ENCODE measurements at regions not wholly inside any gene's neighbourhood (a gene's known extent, or its start where the extent isn't known, plus 50 kb on each side); places are given as distances from the start of the nearest gene placed in this dataset.

DNA sequence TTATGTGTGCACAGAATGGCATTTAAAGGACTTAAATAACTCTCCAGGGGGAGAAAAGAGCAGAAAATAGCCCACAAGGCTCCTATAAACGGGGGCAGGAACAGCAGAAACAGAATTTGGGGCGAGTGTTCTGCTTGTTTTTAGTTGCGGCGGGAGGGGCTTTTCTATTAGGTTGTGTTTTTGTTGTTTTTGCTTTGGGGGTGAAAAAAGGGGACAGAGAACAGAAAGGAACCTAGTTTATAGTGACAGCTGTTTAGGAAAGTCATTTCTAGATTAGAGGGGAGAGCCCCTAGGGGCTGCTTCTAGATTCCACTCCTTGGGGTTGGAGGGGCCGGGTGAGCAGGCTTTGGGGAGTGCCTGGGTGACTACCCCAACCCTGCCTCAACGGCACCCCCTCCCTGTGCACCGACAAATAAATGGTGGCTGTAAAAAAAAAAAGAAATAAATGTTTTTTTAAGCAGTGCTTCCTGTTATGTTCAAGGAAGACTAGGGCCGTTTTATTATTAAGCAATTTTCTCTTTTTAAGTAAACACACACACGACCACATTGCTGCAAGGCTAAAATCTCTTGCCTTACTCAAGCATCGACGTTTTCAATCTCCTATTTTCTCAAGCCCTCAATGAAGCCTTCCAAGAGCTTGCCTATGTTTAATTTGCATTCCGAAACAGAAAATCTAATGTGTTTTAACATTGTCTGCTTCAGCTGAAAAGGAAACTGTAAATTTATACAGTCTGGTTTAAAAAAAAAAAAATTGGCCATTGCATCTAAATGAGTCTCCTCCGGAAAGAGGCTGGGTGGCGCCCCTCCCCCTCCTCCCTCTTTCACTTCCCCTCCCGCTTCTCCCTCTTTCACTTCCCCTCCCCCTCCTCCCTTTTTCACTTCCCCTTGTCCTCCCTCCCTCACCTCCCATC is 123.3 kb upstream of the TBL1X start:
- CTCF ChIA-PET, result interaction anchor here (0.7 kb wide), 1 partner anchor 8 kb away, joined by 3 read pairs; no protein-coding TSS in a partner anchor
- no peaks in the 10 kb centered on the region for H3K27me3 Mint-ChIP-seq (ENCODE audit: unreplicated experiment)
- DNase-seq, result no peak
- TF ChIP-seq, protein P1, sequence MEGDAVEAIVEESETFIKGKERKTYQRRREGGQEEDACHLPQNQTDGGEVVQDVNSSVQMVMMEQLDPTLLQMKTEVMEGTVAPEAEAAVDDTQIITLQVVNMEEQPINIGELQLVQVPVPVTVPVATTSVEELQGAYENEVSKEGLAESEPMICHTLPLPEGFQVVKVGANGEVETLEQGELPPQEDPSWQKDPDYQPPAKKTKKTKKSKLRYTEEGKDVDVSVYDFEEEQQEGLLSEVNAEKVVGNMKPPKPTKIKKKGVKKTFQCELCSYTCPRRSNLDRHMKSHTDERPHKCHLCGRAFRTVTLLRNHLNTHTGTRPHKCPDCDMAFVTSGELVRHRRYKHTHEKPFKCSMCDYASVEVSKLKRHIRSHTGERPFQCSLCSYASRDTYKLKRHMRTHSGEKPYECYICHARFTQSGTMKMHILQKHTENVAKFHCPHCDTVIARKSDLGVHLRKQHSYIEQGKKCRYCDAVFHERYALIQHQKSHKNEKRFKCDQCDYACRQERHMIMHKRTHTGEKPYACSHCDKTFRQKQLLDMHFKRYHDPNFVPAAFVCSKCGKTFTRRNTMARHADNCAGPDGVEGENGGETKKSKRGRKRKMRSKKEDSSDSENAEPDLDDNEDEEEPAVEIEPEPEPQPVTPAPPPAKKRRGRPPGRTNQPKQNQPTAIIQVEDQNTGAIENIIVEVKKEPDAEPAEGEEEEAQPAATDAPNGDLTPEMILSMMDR (IDR thresholded peaks at IDR 0.05; ENCODE audit: unreplicated experiment), result no peak
- H3K4me1 Mint-ChIP-seq (ENCODE audit: low read depth, unreplicated experiment), result peaks cover 9% of the 10 kb centered on the region
- peaks cover 4% of the 10 kb centered on the region for H3K36me3 Mint-ChIP-seq (ENCODE audit: insufficient read depth, unreplicated experiment)
- peak overlapping the region; percentile 62 for H3K27ac Mint-ChIP-seq (ENCODE audit: unreplicated experiment)
- peak overlapping the region; percentile 39 for H3K4me3 Mint-ChIP-seq (ENCODE audit: low read depth, unreplicated experiment)
- BruUV-seq (replicated peaks), result no TSS peak
- intact Hi-C loops (cut with micrococcal nuclease; ENCODE audit: unreplicated experiment), result loop anchor here (2.0 kb wide), 1 partner anchor 371 kb away; no protein-coding TSS in a partner anchor
- H3K9me3 Mint-ChIP-seq (ENCODE audit: low read depth, unreplicated experiment), result no peaks in the 10 kb centered on the region

DNA sequence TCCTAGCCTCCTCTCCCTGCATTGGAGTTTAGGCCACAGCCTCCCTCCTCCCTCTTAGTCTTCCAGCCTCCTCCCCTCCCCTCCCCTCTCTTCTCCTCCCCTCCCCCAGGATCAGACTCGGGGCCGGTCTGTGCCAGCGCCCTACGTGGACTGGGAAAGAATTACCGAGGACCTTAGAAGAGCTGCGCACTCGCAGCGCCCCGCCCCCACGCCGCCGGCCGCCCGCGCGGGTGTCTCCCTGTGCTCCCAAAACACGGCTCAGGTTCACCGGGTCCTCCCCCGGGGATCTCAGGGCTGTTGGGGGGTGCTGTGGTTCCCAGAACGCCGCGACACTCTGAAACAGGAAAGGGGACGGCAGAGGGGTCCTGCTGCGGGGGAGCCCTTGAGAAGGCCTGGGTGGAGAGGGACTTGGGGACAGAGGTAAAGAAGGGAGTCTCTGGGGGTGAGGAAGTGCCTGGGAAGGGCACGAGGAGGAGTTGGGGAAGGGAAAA is 122.3 kb upstream of the TBL1X start:
- TF ChIP-seq, protein P1 (IDR thresholded peaks at IDR 0.05; ENCODE audit: unreplicated experiment), result no peak
- no peaks in the 10 kb centered on the region for H3K9me3 Mint-ChIP-seq (ENCODE audit: low read depth, unreplicated experiment)
- peak overlapping the region; percentile 51 for H3K4me3 Mint-ChIP-seq (ENCODE audit: low read depth, unreplicated experiment)
- no TSS peak for BruUV-seq (replicated peaks)
- CTCF ChIA-PET, result interaction anchor here (0.6 to 1.0 kb wide), 5 partner anchors 14 to 1452 kb away, joined by 3 to 6 read pairs (median 4); no protein-coding TSS in a partner anchor
- H3K27me3 Mint-ChIP-seq (ENCODE audit: unreplicated experiment), result no peaks in the 10 kb centered on the region
- H3K36me3 Mint-ChIP-seq (ENCODE audit: insufficient read depth, unreplicated experiment), result peaks cover 4% of the 10 kb centered on the region
- no peak overlapping the region for H3K27ac Mint-ChIP-seq (ENCODE audit: unreplicated experiment)
- intact Hi-C loops (cut with micrococcal nuclease; ENCODE audit: unreplicated experiment), result no loop called here
- peak; percentile 76 for DNase-seq
- H3K4me1 Mint-ChIP-seq (ENCODE audit: low read depth, unreplicated experiment), result peaks cover 9% of the 10 kb centered on the region

DNA sequence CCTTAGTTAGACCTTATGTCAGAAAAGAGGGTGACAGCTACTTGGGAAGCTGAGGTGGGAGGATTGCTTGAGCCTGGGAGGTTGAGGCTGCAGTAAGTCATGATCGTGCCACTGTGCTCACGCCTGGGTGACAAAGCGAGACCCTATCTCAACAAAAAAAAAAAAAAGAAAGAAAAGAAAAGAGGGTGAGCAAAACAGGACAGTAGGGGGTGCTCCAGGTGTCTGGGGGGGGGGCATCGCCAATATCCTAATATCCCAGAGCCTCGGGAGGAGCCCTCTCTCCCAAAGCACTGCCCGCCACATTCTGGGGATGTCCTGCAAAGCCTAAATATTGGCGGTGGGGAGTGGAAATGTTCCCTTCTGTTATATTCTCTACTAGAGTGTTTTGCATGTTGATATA is 120.9 kb upstream of the TBL1X start:
- H3K9me3 Mint-ChIP-seq (ENCODE audit: low read depth, unreplicated experiment), result no peaks in the 10 kb centered on the region
- CTCF ChIA-PET, result interaction anchor here (0.6 to 0.7 kb wide), 2 partner anchors 92 to 1237 kb away, joined by 4 read pairs; no protein-coding TSS in a partner anchor
- no peaks in the 10 kb centered on the region for H3K27me3 Mint-ChIP-seq (ENCODE audit: unreplicated experiment)
- peaks cover 9% of the 10 kb centered on the region for H3K4me1 Mint-ChIP-seq (ENCODE audit: low read depth, unreplicated experiment)
- TF ChIP-seq, protein P1 (IDR thresholded peaks at IDR 0.05; ENCODE audit: unreplicated experiment), result no peak
- intact Hi-C loops (cut with micrococcal nuclease; ENCODE audit: unreplicated experiment), result no loop called here
- H3K27ac Mint-ChIP-seq (ENCODE audit: unreplicated experiment), result no peak overlapping the region
- no TSS peak for BruUV-seq (replicated peaks)
- H3K4me3 Mint-ChIP-seq (ENCODE audit: low read depth, unreplicated experiment), result no peak overlapping the region
- H3K36me3 Mint-ChIP-seq (ENCODE audit: insufficient read depth, unreplicated experiment), result peaks cover 4% of the 10 kb centered on the region
- DNase-seq, result no peak

DNA sequence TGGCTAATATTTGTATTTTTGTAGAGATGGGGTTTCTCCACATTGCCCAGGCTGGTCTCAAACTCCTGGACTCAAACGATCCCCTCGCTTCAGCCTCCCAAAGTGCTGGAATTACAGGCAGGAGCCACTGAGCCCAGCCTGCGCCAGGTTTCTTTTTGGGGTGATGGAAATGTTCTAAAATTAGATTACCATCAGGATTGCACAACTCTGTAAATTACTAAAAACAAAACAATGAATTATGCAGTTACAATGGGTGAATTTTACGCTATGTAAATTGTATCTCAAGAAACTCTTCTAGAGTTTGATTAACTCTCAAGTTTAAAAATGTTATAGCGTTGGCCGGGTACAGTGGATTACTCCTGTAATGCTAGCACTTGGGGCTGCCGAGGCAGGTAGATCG is 118.9 kb upstream of the TBL1X start:
- Mint-ChIP-seq H3K27ac (ENCODE audit: unreplicated experiment) (no peak overlapping the region), H3K9me3 (ENCODE audit: low read depth, unreplicated experiment) (no peaks in the 10 kb centered on the region), H3K4me3 (ENCODE audit: low read depth, unreplicated experiment) (no peak overlapping the region), H3K36me3 (ENCODE audit: insufficient read depth, unreplicated experiment) (peaks cover 4% of the 10 kb centered on the region), H3K27me3 (ENCODE audit: unreplicated experiment) (no peaks in the 10 kb centered on the region), H3K4me1 (ENCODE audit: low read depth, unreplicated experiment) (peaks cover 15% of the 10 kb centered on the region)
- DNase-seq, result no peak
- CTCF ChIA-PET, result no interaction called here
- TF ChIP-seq, protein P1 (IDR thresholded peaks at IDR 0.05; ENCODE audit: unreplicated experiment), result no peak
- no TSS peak for BruUV-seq (replicated peaks)
- intact Hi-C loops (cut with micrococcal nuclease; ENCODE audit: unreplicated experiment), result no loop called here
